ENCODE measurements at regions not wholly inside any gene's neighbourhood (a gene's known extent, or its start where the extent isn't known, plus 50 kb on each side); places are given as distances from the start of the nearest gene placed in this dataset.
"Not testable (repeated sequence)": the region's sequence is repeated elsewhere in the genome, so short reads cannot be mapped to it uniquely, and the experiment has no call there.

DNA sequence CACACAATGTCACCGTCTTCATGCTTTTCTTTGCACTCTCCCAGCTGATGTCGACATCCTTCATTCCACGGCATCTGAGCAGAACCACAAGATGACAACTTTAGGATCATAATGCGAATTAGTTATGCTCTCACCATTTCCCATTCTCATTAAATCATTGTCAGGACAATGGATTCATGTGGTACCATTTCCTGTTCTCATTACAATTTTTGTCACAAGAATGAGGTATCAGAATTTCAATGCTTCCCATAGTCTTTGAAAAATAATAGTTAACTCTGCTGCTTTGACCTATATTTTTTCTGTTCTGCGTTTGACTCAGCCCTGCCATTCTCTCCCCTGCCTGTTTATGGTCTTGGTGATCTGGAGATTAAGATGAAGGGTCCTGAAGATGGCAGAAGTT, 175.7 kb upstream of the MDFIC2 start:
- H3K27ac ChIP-seq, result no peak overlapping the region
- TF ChIP-seq ZFX (IDR thresholded peaks at IDR 0.05), result no peak
- TF ChIP-seq, protein P1, sequence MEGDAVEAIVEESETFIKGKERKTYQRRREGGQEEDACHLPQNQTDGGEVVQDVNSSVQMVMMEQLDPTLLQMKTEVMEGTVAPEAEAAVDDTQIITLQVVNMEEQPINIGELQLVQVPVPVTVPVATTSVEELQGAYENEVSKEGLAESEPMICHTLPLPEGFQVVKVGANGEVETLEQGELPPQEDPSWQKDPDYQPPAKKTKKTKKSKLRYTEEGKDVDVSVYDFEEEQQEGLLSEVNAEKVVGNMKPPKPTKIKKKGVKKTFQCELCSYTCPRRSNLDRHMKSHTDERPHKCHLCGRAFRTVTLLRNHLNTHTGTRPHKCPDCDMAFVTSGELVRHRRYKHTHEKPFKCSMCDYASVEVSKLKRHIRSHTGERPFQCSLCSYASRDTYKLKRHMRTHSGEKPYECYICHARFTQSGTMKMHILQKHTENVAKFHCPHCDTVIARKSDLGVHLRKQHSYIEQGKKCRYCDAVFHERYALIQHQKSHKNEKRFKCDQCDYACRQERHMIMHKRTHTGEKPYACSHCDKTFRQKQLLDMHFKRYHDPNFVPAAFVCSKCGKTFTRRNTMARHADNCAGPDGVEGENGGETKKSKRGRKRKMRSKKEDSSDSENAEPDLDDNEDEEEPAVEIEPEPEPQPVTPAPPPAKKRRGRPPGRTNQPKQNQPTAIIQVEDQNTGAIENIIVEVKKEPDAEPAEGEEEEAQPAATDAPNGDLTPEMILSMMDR (conservative IDR thresholded peaks at IDR 0.05), result no peak

DNA sequence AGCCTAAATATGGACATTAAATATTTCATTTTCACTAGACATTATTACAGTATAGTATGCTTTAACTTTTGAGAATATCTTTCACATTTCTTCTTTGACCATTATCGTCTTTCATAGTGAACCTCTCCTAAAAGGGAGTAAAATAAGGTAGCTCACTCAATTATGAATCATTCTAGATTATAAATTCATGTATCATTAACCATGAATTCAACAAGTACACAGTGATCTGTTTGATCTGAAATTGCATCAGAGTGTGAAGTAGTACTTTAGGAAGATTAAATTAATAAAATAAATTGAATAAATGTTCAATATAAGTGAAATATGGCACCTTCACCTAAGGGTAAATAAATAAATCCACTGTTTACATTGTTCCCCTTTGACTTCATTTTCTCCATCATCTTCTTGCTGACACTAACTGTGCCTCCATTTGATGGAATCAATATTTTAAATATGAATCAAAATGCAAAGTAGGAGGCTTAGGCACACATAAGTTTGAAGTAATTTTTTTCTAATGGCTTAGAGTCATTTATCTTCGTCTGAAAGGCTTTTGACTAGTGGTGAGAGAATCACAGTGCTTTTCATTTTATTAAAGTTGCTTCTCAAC, 174.1 kb upstream of the MDFIC2 start:
- no peak for TF ChIP-seq ZFX (IDR thresholded peaks at IDR 0.05)
- TF ChIP-seq, protein P1 (conservative IDR thresholded peaks at IDR 0.05), result no peak
- H3K27ac ChIP-seq, result no peak overlapping the region

- no peak for TF ChIP-seq ZFX (IDR thresholded peaks at IDR 0.05)
- TF ChIP-seq, protein P1 (conservative IDR thresholded peaks at IDR 0.05), result no peak
Observed at GRCh38 chr3:70476174-70476573, 163.7 kb upstream of the MDFIC2 start.

GRCh38 chr3:70471464-70472342, 159.3 kb upstream of the MDFIC2 start:
- no peak for TF ChIP-seq ZFX (IDR thresholded peaks at IDR 0.05)
- TF ChIP-seq, protein P1 (conservative IDR thresholded peaks at IDR 0.05), result no peak
- no peak overlapping the region for H3K27ac ChIP-seq

More at GRCh38 chr3:70476174-70476573, 163.7 kb upstream of the MDFIC2 start:
- H3K27ac ChIP-seq, result no peak overlapping the region

- no peak for TF ChIP-seq ZFX (IDR thresholded peaks at IDR 0.05)
- TF ChIP-seq, protein P1 (conservative IDR thresholded peaks at IDR 0.05), result no peak
- no peak overlapping the region for H3K27ac ChIP-seq
Observed at GRCh38 chr3:70466096-70466495, 153.7 kb upstream of the MDFIC2 start.

- no peak overlapping the region for H3K27ac ChIP-seq
- no peak for TF ChIP-seq ZFX (IDR thresholded peaks at IDR 0.05)
- TF ChIP-seq, protein P1 (conservative IDR thresholded peaks at IDR 0.05), result no peak
Observed at GRCh38 chr3:70464876-70465275, 152.4 kb upstream of the MDFIC2 start.

- no peak overlapping the region for H3K27ac ChIP-seq
- TF ChIP-seq ZFX (IDR thresholded peaks at IDR 0.05), result no peak
- TF ChIP-seq, protein P1 (conservative IDR thresholded peaks at IDR 0.05), result no peak
Observed at GRCh38 chr3:70464465-70464864, 152.0 kb upstream of the MDFIC2 start.

DNA sequence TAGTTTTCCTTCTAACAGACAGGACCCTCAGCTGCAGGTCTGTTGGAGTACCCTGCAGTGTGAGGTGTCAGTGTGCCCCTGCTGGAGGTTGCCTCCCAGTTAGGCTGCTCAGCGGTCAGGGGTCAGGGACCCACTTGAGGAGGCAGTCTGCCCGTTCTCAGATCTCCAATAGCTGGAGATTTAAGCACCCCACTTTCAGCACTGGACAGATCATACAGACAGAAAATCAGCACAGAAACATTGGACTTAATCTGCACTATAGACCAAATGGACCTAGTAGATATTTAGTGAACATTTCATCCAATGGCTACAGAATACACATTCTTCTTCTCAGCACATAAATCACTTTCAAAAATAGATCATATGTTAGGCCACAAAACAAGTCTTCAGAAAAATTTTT, 137.8 kb upstream of the MDFIC2 start:
- not testable (repeated sequence) for H3K27ac ChIP-seq

- H3K27ac ChIP-seq, result not testable (repeated sequence)
Observed at GRCh38 chr3:70435422-70435821, 123.0 kb upstream of the MDFIC2 start.

All from C4-2B (cell line).